SW 1271 (cell line): ENCODE measurements at regions not wholly inside any gene's neighbourhood (a gene's known extent, or its start where the extent isn't known, plus 50 kb on each side); places are given as distances from the start of the nearest gene placed in this dataset.

Experiments
- DNase-seq, 2 experiments: peaks; one replicate each; lab custom pipeline; 2025; lab: John Stamatoyannopoulos, UW

DNA sequence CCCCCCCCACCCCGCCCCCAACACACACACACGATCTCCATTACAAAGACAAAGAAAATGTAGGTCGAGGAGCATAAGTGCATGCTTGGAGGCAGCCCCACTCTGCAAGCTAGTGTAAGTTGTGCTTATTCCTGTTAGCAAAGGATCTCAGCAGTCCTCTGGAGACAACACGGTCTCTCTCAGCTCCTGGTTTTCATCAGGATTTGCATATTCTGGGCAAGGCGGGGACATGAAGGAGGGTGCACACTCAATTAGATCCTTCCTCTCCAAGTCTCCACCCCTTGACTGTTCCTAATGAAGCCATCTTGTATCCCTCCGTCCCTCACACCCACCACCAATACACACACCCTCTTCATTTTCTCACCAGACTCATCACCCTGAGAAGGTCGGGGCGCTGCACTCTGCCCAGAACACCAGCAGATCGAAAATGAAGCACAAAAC lies 63.8 kb downstream of the MRPL46 start:
- no peak for DNase-seq

DNA sequence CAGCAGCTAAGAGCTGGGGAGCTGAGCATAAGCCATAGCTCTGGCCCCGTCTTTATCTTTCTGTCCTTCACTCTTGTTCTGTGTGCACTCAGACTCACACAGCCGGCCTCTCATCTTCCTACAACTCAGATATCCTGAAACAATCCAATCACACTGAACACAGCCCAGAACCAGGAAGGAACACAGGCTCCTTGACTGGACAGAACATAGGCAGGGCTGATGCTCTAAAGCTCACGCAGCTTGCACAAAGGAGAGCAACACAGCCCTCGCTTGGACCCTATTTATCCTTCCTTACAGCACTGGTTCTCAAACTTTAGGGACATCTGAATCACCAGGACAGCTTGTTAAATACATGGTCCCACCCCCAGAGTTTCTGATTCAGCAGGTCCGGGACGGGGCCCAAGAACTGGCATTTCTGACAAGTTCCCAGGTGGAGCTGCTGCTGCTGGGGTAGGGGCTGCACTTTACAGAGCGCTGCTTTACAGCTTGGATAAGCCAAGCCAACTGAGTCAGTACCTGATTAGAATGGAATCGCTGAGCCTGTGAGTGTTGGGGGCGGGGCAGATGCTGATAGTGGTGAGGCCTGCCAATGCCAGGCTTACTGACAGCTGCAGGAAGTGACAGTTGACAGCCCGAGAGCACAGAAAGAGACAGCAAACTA lies 65.1 kb downstream of the MRPL46 start:
- DNase-seq: no peak

DNA sequence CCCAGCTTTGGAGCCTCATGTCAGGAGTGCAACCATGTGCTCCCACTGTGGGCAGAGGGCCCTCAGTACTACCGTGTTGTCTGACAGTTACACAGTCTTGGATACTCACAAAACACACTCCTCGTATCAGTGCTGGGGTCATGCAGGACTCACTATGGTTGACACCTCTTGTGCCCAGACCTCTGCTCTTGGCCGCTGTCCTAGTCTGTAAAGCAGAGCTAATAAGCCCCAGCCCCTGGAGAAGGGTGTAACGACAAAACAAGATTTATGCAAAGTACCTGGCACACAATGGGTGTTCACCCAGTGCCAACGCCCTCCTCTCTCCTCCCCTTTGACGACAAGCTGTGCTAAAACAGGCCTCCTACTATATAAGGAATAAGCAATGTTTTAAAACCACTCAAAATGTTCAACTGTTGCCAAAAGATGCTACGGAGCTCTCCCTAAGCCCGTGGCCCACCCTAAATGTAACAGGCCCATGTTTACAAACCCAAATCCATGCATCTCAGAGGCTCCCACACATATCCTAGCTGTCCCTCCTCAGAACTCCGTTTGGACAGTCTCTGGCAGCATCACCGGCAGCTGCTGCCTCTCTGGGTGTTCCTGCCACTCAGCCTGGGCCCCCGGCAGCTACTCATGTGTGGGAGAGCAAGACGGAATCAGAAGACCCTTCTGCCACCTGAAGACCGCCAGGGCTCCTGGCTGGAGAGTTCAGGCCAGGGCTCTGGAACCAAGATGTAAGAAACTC lies 65.8 kb downstream of the MRPL46 start:
- DNase-seq: no peak

DNA sequence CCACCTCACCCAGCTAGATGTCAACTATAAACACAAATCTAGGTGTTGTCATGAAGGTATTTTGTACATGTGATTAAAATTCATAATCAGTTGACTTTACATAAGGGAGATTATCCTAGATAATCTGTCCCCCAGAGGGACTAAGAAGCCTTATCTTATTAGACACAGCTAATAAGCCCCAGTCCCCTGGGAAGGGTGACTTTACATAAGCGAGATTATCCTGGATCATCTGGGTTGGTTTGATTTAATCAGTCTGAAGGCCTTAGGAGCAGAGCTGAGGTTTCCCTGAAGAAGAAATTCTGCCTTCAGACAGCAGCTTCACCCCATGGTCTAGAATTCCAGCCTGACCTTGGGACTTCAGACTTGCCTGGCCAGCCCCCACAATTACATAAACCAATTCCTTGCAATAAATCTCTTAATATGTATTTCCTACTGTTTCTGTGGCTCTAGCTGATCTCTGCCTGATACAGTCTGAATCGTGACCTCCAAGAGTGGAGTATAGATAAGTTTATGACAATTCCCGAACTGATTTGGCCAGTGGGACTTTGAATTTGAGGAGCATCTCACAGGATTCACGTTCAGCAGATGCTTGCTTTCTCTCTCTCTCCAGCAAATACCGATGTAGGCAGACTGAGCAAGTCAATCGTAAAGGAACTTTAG lies 66.5 kb downstream of the MRPL46 start:
- DNase-seq: no peak

DNA sequence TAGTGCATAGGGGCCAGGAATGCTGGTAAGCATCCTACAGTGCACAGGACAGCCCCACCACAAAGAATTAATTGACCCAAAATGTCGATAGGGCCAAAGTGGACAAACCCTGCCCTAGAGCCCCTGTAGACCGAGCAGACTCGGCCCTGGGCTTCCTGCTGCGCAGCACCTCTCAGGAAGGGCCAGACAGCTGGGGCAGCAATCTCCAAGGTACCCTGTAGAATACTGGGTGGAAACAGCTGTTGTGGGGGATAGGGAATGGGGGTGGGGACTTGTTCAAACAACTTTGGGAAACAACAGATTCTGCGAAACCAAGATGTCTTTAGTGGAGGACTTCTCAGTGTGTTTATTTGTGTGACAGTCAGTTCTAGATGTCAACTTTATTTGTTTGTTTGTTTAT lies 67.1 kb downstream of the MRPL46 start:
- DNase-seq: no peak

DNA sequence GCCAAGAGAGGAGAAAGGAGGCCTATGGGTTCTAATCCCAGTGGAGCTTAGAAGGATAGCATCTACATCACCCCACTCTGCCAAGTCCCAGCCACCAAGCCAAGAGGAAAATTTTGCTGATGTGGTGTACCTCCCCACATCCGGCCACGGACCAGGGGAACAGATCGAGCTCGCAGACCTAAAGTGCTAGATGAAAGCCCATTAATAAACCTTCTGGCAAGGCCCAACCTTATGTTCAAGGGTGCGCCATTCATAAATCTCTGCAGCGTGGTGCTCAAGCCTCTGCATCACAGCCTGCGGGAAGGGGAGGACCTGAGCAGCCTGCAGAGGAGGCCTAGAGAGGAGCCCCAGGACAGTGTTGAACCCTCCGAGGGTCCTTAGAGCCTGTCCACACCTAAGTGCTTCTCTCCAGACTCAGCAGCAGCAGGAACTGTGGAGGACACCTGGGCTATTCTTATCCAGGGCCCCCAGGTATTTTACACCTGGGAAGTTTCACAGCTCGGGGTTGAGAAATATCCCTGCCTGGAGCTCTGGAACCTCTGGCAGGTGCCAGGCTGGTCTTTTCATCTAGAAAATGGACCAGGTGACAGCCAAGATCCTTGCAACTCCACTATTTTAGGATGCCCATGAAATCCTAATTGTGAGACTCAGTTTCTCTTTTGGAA lies 68.0 kb downstream of the MRPL46 start:
- DNase-seq: no peak

DNA sequence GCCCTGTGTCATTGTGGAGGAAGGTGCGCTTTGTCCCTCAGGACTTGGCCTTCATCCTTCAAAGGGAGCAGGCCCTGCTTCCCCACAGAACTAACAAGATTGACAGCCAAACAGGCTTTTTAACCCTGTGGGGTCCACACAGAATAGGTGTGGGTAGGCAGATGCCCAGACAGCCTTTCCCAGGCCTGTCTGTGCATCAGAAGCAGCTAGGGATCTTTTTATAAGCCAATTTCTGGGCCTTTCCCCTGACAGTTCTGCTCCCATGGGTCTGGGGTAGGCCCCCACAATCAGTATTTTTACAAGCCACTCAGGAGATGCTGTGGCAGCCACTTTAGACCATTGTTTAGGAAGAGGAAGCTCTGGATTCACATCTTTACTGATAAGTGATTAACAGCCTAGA lies 69.2 kb downstream of the MRPL46 start:
- DNase-seq: no peak

DNA sequence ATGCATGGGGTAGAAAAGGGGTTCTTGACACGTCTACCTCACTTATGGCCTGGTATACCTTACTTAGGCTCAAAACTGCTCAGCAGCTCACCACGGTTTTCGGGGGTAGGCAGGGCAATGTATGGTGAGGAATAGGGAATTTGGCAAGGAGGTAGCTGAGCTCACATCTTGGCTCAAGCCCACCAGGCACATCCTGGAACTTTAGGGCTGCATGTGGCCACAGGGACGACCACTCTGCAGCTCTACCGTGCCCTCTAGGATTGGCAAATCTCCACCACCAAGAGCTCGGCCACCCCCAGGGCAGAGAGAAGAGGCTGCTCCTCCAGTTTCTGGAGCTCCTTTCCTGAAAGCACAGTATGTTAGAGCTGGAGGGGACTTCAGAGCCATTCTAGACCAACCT lies 69.7 kb downstream of the MRPL46 start:
- DNase-seq: no peak

DNA sequence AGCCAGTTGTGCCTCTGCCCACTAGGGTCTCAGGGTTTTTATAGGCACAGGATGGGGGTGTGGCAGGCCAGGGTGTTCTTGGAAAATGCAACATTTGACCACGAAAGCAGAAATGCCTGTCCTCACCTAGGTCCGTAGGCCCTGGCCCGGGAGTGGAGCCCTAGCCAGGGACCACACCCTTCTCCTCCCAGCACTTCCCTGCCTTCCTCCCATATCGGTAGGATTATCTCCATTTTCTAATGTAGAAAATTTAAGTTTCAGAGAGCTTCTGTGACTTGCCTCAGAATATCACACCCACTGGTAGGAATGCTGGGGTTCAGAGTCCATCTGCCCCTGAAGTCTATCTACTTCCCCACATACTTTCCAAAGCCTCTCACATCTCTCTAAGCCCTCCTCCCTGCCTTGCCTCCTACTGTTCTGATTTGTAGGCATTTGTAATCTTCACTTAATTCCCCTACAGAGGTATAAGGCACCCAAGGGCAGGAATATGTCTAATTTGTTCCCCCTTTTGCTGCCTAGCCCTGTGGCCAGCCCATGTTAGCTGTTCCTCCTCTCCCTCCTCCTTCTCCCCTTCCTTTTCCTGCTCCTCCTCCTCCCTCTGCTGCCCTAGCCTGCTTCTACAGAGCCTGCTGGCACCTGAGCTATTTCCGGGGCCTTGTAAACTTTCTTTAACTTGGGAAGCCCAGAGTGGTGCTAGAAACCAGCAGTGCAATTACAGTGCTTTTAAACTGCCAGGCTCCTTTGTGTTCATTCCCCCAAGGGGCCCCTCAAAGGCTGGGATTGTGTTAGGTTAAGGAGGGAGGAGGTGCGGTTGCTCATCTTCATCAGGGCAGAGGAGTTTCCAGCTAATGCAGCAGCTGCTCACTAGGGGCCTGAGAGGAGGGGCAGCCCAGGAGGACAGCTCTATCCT lies 71.1 kb downstream of the MRPL46 start:
- DNase-seq: no peak

DNA sequence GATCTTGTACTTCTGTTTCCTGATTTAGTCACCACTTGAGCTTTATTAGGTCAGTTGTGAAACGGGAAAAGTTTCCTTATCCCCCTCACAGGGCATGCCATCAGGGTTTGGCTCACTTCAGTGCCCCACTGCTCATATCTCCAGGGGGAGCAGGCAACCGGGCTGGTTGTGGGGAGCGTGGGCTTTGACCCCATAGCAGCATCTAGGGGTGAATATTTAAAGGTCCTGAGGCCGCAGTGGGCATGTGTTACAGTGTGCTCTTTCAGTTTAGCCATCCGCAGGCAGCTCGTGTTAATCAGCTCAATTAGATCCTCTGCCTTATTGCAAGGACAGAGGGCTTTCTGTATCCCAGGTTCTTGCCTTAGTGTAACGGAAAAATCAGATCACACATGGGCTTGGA lies 71.9 kb downstream of the MRPL46 start:
- DNase-seq: no peak

DNA sequence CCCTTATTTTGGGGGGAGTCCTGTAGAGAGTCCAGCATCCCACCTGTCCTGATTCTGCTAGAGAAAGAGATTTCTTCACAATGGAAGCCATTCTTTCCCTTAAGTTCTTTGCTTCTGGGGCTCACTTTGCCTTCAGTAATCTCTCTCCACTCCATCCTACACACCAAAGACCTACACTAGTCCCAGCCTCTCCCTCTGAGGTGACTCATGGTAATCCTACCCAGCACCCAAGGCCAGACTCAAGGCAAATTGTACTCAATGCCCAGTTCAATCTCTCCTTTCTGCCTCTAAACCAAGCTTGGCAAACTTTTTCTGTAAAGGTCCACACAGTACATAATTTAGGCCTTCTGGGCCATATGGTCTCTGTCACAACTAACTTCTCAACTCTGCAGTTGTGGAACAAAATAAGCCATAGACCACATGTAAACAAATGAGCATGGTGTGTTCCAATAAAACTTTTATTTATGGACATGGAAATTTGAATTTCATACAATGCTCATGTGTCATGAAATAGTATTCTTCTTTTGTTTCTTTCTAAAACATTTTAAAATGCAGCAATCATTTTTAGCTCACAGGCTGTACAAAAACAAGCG lies 72.5 kb downstream of the MRPL46 start:
- no peak for DNase-seq

DNA sequence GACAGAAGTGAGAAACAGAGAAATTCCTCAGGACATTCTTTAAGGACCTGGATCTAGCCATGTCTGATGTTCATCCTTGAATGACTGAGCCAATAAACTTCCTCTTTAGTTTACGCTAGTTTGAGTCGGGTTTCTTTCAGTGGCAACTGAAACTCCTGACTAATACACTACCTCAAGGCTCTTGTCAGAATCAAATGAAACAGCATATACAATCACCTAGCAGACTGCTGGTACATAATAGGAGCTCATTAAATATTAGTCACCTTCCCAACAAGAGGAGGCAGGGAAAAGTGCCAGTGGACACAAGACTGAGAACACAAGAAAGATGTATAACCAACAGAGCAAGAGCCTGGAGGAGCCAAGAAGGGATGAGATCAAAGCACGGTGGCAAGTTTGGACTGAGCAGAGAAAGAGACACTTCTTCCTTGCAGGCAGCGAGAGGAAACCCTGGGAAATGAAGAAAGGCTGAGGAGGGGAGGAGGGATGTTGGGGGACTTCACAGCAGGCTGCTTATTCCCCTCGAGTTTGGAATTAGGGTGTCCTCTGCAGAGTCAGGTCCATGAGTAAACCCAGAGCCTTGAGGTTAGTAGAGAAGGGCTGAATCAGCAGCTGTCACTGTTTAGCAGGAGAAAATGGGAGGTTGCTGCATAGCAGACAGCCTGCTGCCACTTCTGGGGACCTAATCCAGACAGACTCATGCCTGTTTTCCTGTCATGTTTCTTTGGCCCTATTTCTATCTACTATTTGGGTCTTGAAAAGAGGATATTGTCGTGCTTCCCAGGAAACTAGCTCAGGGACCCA lies 73.3 kb downstream of the MRPL46 start:
- DNase-seq: no peak

DNA sequence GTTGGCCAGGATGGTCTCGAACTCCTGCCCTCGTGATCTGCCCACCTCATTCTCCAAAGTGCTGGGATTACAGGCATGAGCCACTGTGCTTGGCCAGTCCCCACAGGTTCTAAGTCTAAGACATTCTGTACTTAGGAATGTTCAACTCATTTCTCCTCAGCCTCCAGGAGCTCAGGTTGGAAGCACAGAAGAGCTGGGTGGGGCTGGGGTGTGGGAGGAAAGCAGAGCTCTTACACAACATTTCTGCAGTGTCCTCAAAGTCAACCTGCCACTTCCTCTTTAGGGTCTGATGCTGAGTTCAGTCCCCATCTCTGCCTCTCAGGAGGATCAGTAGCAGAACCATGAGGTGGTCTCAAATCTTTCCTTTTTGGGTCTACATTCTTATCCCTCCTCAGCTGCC lies 75.5 kb downstream of the MRPL46 start:
- DNase-seq: no peak

DNA sequence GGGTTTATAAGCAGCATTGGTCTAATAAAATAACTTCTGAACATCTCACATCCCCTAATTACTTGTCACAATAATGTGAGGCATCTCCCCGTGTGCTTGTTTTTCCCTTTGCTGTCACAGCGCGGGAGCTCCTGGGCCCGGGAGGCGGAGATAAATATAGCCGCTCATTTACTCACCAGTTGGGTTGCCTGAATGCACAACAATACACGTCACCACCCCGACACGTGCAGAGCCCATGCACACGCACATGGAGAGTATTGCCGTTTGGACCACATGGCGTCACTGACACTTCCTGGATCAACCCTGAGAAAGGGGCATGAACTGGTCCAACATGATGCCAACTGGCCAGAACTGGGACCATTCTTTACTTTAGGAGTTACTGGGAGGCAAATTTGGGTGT lies 76.2 kb downstream of the MRPL46 start:
- DNase-seq: no peak

DNA sequence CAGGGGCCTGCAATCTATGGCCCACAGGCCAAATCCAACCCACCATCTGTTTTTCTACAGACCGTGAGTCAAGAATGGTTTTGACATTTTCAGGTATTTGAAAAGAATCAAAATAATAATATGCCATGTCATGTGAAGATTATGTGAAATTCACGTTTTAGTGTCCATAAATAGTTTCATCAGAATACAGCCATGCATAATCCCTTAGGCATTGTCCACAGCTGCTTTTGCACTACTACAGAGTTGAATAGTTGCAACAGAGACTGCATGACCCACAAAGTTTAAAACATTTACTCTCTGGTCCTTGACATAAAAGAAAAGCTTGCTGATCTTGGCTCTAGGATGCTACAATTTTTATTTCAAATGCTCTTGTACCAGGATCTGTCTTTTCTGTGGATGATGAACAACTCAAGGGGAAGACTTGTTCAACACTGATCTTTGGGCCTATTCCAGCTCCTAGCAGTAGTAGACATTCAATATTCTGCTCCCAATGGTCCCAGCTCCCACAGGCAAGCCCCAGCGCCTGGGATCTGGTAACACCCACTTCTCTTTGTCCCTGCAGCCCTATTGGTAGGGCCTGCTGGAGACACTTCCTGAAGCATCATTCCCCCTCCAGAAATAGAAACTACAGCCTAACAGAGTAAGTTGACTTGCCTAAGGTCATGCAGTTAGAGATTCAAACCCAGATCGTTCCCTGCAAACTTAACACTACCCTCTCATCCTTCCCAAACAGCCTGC lies 76.9 kb downstream of the MRPL46 start:
- DNase-seq: no peak

DNA sequence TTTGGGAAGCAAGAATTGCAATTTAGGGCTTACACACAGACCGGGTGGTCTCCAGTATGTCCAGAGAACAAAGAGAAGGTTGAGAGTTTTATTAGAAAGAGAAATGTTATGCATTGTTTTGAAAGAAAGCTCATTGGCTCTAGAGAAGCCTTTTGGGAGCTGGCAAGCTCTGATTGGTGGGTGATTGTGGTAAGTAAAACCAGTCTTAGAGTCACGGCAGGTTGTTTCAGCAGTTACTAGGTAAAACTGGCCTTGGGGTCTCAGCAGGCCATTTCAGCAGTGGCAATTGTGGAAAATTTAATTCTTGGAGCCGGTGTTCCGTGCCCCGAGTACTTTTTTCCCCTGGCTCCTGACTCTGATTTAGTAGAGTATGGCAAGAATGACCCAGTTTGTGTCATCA lies 78.1 kb downstream of the MRPL46 start:
- DNase-seq: no peak

DNA sequence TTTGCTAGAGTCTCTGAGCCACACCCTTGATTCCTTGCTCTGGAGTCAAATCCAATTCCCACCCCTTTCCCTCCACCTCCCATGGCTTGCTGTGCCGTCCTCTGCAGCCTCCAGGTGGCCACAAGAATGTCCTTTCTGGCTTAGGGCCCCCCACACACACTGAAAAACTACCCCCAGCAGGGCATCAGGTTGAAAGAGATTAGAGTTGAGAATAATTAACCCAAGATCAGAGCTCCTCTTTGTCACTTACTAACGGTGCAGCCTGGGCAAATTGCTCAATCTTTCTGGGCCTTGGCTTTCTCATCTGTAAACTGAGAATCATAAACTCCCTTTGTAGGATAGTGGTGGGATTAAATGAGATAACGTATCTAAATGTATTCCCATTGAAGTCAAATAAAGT lies 78.5 kb downstream of the MRPL46 start:
- no peak for DNase-seq

DNA sequence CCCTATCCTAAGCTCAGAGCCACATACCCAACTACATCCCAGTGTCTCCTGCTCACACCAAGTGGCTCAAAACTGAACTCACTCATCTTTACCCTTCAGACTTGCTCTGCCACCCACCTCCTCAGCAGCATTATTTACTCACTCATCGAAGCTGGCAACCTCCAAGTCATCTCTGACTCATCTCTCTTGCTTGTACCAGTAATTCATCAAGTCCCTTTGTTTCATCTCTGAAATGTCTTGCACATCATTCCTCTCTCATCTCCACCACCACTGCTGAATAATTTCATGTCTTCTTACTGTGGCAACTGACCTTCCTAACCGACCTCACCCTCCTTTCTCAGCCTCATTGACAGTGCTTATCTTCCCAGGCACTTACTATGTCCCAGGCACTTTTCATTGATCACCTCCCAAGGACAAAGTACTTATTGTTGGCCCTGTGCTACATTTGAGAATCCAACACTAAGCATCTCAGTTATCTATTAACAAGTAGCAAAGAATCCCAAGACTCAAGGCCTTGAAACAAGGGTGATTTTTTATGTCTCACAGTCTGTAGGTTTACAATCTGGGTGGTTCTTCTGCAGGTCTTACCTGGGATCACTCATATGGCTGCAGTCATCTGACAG lies 82.0 kb downstream of the MRPL46 start:
- no peak for DNase-seq

DNA sequence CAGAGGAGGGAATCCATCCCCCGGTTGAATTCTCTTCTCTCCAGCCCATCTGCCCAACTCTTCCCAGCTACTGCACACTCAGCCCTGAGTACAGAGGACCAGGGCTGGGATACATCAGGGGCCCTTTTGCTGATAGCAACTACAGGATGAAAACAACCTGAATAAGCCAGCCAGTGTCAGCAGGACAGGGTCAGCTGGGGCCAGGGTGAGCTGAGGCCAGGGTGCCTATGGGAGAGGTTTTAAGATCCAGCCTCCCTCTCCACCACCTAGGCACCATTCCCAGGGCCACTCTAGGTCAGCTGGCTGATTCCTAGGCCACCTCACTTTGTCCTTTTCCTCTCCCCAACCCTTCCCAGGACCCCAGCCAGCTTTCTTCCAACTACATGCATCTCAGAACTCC lies 83.8 kb downstream of the MRPL46 start:
- DNase-seq: no peak
